ENCODE measurements at regions not wholly inside any gene's neighbourhood (a gene's known extent, or its start where the extent isn't known, plus 50 kb on each side); places are given as distances from the start of the nearest gene placed in this dataset.
"Not testable (repeated sequence)": the region's sequence is repeated elsewhere in the genome, so short reads cannot be mapped to it uniquely, and the experiment has no call there.

- not testable (repeated sequence) for H3K4me1 ChIP-seq; H3K9me3 ChIP-seq; H3K36me3 ChIP-seq; H3K27me3 ChIP-seq; DNase-seq; H3K4me3 ChIP-seq (ENCODE audit: low read depth, low read length)
These were observed 637.7 kb upstream of the TPTE start for GRCh38 chr21:9883571-9884282.

- H3K36me3 ChIP-seq; H3K4me3 ChIP-seq (ENCODE audit: low read depth, low read length); DNase-seq; H3K9me3 ChIP-seq; H3K4me1 ChIP-seq; H3K27me3 ChIP-seq: not testable (repeated sequence)
These were observed 632.9 kb upstream of the TPTE start for GRCh38 chr21:9888500-9888899.

- H3K4me1 ChIP-seq; H3K36me3 ChIP-seq; H3K9me3 ChIP-seq; DNase-seq; H3K4me3 ChIP-seq (ENCODE audit: low read depth, low read length); H3K27me3 ChIP-seq: not testable (repeated sequence)
These were observed 617.8 kb upstream of the TPTE start for GRCh38 chr21:9903579-9903978.

GRCh38 chr21:9914135-9914534 is 607.2 kb upstream of the TPTE start:
- H3K36me3 ChIP-seq; H3K9me3 ChIP-seq; H3K4me3 ChIP-seq (ENCODE audit: low read depth, low read length); DNase-seq; H3K27me3 ChIP-seq; H3K4me1 ChIP-seq: not testable (repeated sequence)

GRCh38 chr21:9919446-9919845 is 601.9 kb upstream of the TPTE start:
- H3K4me1 ChIP-seq; H3K27me3 ChIP-seq; H3K9me3 ChIP-seq; H3K4me3 ChIP-seq (ENCODE audit: low read depth, low read length); H3K36me3 ChIP-seq; DNase-seq: not testable (repeated sequence)

- not testable (repeated sequence) for H3K27me3 ChIP-seq; H3K4me3 ChIP-seq (ENCODE audit: low read depth, low read length); DNase-seq; H3K9me3 ChIP-seq; H3K4me1 ChIP-seq; H3K36me3 ChIP-seq
These were observed 577.7 kb upstream of the TPTE start for GRCh38 chr21:9943639-9944038.

- not testable (repeated sequence) for H3K9me3 ChIP-seq; H3K36me3 ChIP-seq; H3K4me1 ChIP-seq; H3K27me3 ChIP-seq; H3K4me3 ChIP-seq (ENCODE audit: low read depth, low read length); DNase-seq
These were observed 575.3 kb upstream of the TPTE start for GRCh38 chr21:9946057-9946456.

- not testable (repeated sequence) for H3K27me3 ChIP-seq; H3K9me3 ChIP-seq; H3K4me1 ChIP-seq; H3K36me3 ChIP-seq; H3K4me3 ChIP-seq (ENCODE audit: low read depth, low read length); DNase-seq
These were observed 571.7 kb upstream of the TPTE start for GRCh38 chr21:9949510-9950289.

GRCh38 chr21:9950363-9950762 is 571.0 kb upstream of the TPTE start:
- H3K27me3 ChIP-seq; H3K36me3 ChIP-seq; H3K4me3 ChIP-seq (ENCODE audit: low read depth, low read length); DNase-seq; H3K9me3 ChIP-seq; H3K4me1 ChIP-seq: not testable (repeated sequence)

GRCh38 chr21:9958791-9959190 is 562.6 kb upstream of the TPTE start:
- H3K4me3 ChIP-seq (ENCODE audit: low read depth, low read length); DNase-seq; H3K27me3 ChIP-seq; H3K36me3 ChIP-seq; H3K4me1 ChIP-seq; H3K9me3 ChIP-seq: not testable (repeated sequence)

- not testable (repeated sequence) for H3K4me3 ChIP-seq (ENCODE audit: low read depth, low read length); DNase-seq; H3K36me3 ChIP-seq; H3K9me3 ChIP-seq; H3K27me3 ChIP-seq; H3K4me1 ChIP-seq
These were observed 562.0 kb upstream of the TPTE start for GRCh38 chr21:9959220-9959964.

- H3K4me3 ChIP-seq (ENCODE audit: low read depth, low read length); H3K9me3 ChIP-seq; DNase-seq; H3K4me1 ChIP-seq; H3K27me3 ChIP-seq; H3K36me3 ChIP-seq: not testable (repeated sequence)
These were observed 552.0 kb upstream of the TPTE start for GRCh38 chr21:9969399-9969798.

GRCh38 chr21:9972018-9972417 is 549.4 kb upstream of the TPTE start:
- H3K9me3 ChIP-seq; H3K36me3 ChIP-seq; H3K27me3 ChIP-seq; H3K4me1 ChIP-seq; DNase-seq; H3K4me3 ChIP-seq (ENCODE audit: low read depth, low read length): not testable (repeated sequence)

GRCh38 chr21:9978371-9978770 is 543.0 kb upstream of the TPTE start:
- DNase-seq; H3K4me3 ChIP-seq (ENCODE audit: low read depth, low read length); H3K9me3 ChIP-seq; H3K36me3 ChIP-seq; H3K4me1 ChIP-seq; H3K27me3 ChIP-seq: not testable (repeated sequence)

- H3K9me3 ChIP-seq; H3K4me3 ChIP-seq (ENCODE audit: low read depth, low read length); H3K36me3 ChIP-seq; DNase-seq; H3K27me3 ChIP-seq; H3K4me1 ChIP-seq: not testable (repeated sequence)
These were observed 523.9 kb upstream of the TPTE start for GRCh38 chr21:9997507-9997906.

- H3K36me3 ChIP-seq; H3K4me1 ChIP-seq; H3K4me3 ChIP-seq (ENCODE audit: low read depth, low read length); H3K27me3 ChIP-seq; DNase-seq; H3K9me3 ChIP-seq: not testable (repeated sequence)
These were observed 518.5 kb upstream of the TPTE start for GRCh38 chr21:10002762-10003313.

Data from BE2C (cell line).